ENCODE measurements at regions not wholly inside any gene's neighbourhood (a gene's known extent, or its start where the extent isn't known, plus 50 kb on each side); places are given as distances from the start of the nearest gene placed in this dataset.

DNA sequence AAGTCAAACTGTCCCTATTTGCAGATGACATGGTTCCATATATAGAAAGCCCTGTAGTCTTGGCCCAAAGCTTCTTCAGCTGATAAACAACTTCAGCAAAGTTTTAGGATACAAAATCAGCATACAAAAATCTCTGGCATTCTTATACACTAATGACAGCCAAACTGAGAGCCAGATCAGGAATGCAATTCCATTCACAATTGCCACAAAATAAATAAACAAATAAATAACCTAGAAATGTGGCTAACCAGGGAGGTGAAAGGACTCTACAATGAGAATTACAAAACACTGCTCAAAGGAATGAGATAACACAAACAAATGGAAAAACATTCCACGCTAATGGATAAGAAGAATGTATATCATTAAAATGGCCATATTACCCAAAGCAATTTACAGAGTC is 52.9 kb upstream of the CXCL8 start:
- no peak for TF ChIP-seq CTCF (conservative IDR thresholded peaks at IDR 0.05; ENCODE audit: low read depth, low read length)
- TF ChIP-seq EZH2 (IDR thresholded peaks at IDR 0.05; ENCODE audit: low read length, unreplicated experiment): no peak

All from PC-3 (cell line).